Left ventricle myocardium inferior (tissue), 1 donor: ENCODE measurements at regions not wholly inside any gene's neighbourhood (a gene's known extent, or its start where the extent isn't known, plus 50 kb on each side); places are given as distances from the start of the nearest gene placed in this dataset.

Experiments used
- DNase-seq: peaks from one replicate; pipeline ENCODE4 v3.0.0-alpha.2; 2020
- H3K27ac ChIP-seq: fragments of 200-600 bp; replicated peaks from 2 replicates; pipeline ENCODE4 v1.8.0; 2021
- H3K27me3 ChIP-seq: fragments of 200-600 bp; 2 replicates; pipeline ENCODE4 v1.8.0; 2021; ENCODE audit warnings: low read depth
- H3K36me3 ChIP-seq: fragments of 200-600 bp; 2 replicates; pipeline ENCODE4 v1.8.0; 2021
- H3K4me1 ChIP-seq: fragments of 200-600 bp; 2 replicates; pipeline ENCODE4 v1.8.0; 2021
- H3K4me3 ChIP-seq: fragments of 200-600 bp; 2 replicates; pipeline ENCODE4 v1.8.0; 2021; ENCODE audit warnings: mild to moderate bottlenecking, moderate library complexity
- H3K9me3 ChIP-seq: fragments of 200-600 bp; replicated peaks from 2 replicates; pipeline ENCODE4 v1.8.0; 2021
- CTCF ChIP-seq: fragments of 200-600 bp; IDR thresholded peaks from 2 replicates; pipeline ENCODE4 v1.8.0; 2021; ENCODE audit warnings: antibody characterized with exemption, mild to moderate bottlenecking, borderline replicate concordance
- intact Hi-C: fragments of 100-400 bp; cut with micrococcal nuclease; formaldehyde crosslinking; loops from one replicate; pipeline ENCODE4 v1.11.0; 2022
- donor health status: DM: no; HTN: yes; CAD: no; lungs with severe emphysema.

GRCh38 chrX:127037159-127037558, 217.6 kb downstream of the PRR32 start:
- TF ChIP-seq CTCF = no peak

DNA sequence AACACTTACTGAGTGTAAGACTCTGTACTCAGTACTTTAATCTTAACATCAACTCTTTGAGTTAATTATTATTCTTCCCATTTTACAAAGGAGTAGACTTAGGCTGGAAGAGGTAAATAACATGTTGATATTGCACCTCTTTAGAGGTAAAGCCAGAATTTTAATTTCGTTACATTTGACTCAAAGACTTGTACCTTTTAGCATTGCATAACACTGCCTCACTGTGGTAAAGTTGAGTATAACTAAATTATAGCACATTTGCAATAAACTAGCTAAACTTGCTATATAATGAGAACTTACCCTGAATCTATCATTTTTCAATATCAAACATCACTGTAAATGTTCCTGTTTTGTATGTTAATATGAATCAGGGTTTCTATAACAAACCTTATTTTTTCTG, 218.5 kb downstream of the PRR32 start:
- peak; percentile 49 for TF ChIP-seq CTCF
- H3K4me1 ChIP-seq = no peaks in the 10 kb centered on the region
- no peak overlapping the region for H3K27ac ChIP-seq
- no peak overlapping the region for H3K4me3 ChIP-seq
- intact Hi-C loops = loop anchor here (10.0 kb wide), 1 partner anchor 273 kb away; no protein-coding TSS in a partner anchor
- no peaks in the 10 kb centered on the region for H3K27me3 ChIP-seq
- no peaks in the 10 kb centered on the region for H3K9me3 ChIP-seq
- DNase-seq = no peak
- no peaks in the 10 kb centered on the region for H3K36me3 ChIP-seq

More at GRCh38 chrX:127037159-127037558, 217.6 kb downstream of the PRR32 start:
- no peak overlapping the region for H3K27ac ChIP-seq
- DNase-seq = no peak
- no peaks in the 10 kb centered on the region for H3K36me3 ChIP-seq
- no peak overlapping the region for H3K4me3 ChIP-seq
- no peaks in the 10 kb centered on the region for H3K27me3 ChIP-seq
- H3K4me1 ChIP-seq = no peaks in the 10 kb centered on the region
- no peaks in the 10 kb centered on the region for H3K9me3 ChIP-seq
- intact Hi-C loops = loop anchor here (10.0 kb wide), 1 partner anchor 272 kb away; no protein-coding TSS in a partner anchor

- intact Hi-C loops = no loop called here
- H3K27ac ChIP-seq = peak overlapping the region; percentile 72
- H3K4me1 ChIP-seq = no peaks in the 10 kb centered on the region
- TF ChIP-seq CTCF = no peak
- H3K27me3 ChIP-seq = no peaks in the 10 kb centered on the region
- H3K4me3 ChIP-seq = no peak overlapping the region
- no peaks in the 10 kb centered on the region for H3K36me3 ChIP-seq
- no peaks in the 10 kb centered on the region for H3K9me3 ChIP-seq
- DNase-seq = no peak
These were observed 238.5 kb downstream of the PRR32 start for GRCh38 chrX:127057891-127058619.

- no peaks in the 10 kb centered on the region for H3K36me3 ChIP-seq
- no peak overlapping the region for H3K27ac ChIP-seq
- no peak for TF ChIP-seq CTCF
- no peaks in the 10 kb centered on the region for H3K4me1 ChIP-seq
- intact Hi-C loops = no loop called here
- no peaks in the 10 kb centered on the region for H3K9me3 ChIP-seq
- no peak for DNase-seq
- no peak overlapping the region for H3K4me3 ChIP-seq
- H3K27me3 ChIP-seq = no peaks in the 10 kb centered on the region
These were observed 266.4 kb downstream of the PRR32 start for GRCh38 chrX:127085939-127086338.

DNA sequence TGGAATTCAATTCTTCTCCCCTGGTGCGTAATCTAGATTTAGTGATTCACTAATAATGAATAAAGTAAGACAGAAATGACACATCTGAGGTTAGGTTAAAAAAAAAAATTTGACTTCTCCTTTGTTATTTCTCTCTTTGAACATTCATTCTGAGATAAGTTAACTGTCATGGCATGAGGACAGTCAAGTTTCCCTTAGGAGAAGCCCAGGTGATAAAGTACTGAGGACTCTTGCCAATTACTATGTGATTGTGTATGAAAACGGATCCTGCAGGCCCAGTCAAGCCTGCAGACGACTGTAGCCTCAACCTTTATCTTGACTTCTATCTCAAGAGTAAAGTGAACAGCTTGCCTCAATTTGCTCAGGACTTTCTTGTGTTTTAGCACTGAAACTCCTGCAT, 293.2 kb downstream of the PRR32 start:
- peaks cover 19% of the 10 kb centered on the region for H3K9me3 ChIP-seq
- no peak overlapping the region for H3K27ac ChIP-seq
- TF ChIP-seq CTCF = no peak
- no peaks in the 10 kb centered on the region for H3K4me1 ChIP-seq
- H3K36me3 ChIP-seq = no peaks in the 10 kb centered on the region
- no peak for DNase-seq
- intact Hi-C loops = no loop called here
- no peaks in the 10 kb centered on the region for H3K27me3 ChIP-seq
- H3K4me3 ChIP-seq = no peak overlapping the region
